GM19023 (cell line): ENCODE measurements at regions not wholly inside any gene's neighbourhood (a gene's known extent, or its start where the extent isn't known, plus 50 kb on each side); places are given as distances from the start of the nearest gene placed in this dataset.

Experiments used
- ATAC-seq: cut with Tn5 transposase; IDR thresholded peaks from one replicate; pipeline ENCODE4 v1.9.1; 2021; ENCODE audit warnings: mild to moderate bottlenecking, moderate library complexity; ENCODE audit not compliant: unreplicated experiment

- ATAC-seq: no peak
Observed at GRCh38 chr1:14094611-14095400, 394.8 kb downstream of the PRDM2 start.

GRCh38 chr1:14098294-14098913, 398.4 kb downstream of the PRDM2 start:
- no peak for ATAC-seq

- ATAC-seq: no peak
Observed at GRCh38 chr1:14100444-14100843, 400.5 kb downstream of the PRDM2 start.

- no peak for ATAC-seq
Observed at GRCh38 chr1:14100919-14101318, 400.9 kb downstream of the PRDM2 start.

- no peak for ATAC-seq
Observed at GRCh38 chr1:14102180-14102579, 402.2 kb downstream of the PRDM2 start.

GRCh38 chr1:14103878-14104430, 404.0 kb downstream of the PRDM2 start:
- no peak for ATAC-seq

GRCh38 chr1:14106126-14106525, 406.1 kb downstream of the PRDM2 start:
- no peak for ATAC-seq

- no peak for ATAC-seq
Observed at GRCh38 chr1:14106679-14107313, 406.8 kb downstream of the PRDM2 start.

- ATAC-seq: no peak
Observed at GRCh38 chr1:14108356-14109275, 408.6 kb downstream of the PRDM2 start.

GRCh38 chr1:14109276-14109635, 409.3 kb downstream of the PRDM2 start:
- no peak for ATAC-seq

GRCh38 chr1:14110040-14110439, 410.1 kb downstream of the PRDM2 start:
- ATAC-seq: no peak

- ATAC-seq: no peak
Observed at GRCh38 chr1:14111121-14111520, 411.1 kb downstream of the PRDM2 start.

GRCh38 chr1:14112613-14113012, 412.6 kb downstream of the PRDM2 start:
- no peak for ATAC-seq

- ATAC-seq: no peak
Observed at GRCh38 chr1:14113271-14113670, 413.3 kb downstream of the PRDM2 start.

GRCh38 chr1:14113841-14114567, 414.0 kb downstream of the PRDM2 start:
- no peak for ATAC-seq

- ATAC-seq: no peak
Observed at GRCh38 chr1:14115976-14116375, 416.0 kb downstream of the PRDM2 start.

- ATAC-seq: no peak
Observed at GRCh38 chr1:14117700-14118099, 417.7 kb downstream of the PRDM2 start.

- no peak for ATAC-seq
Observed at GRCh38 chr1:14118691-14119485, 418.9 kb downstream of the PRDM2 start.

- ATAC-seq: no peak
Observed at GRCh38 chr1:14120895-14121294, 420.9 kb downstream of the PRDM2 start.
